ENCODE measurements at regions not wholly inside any gene's neighbourhood (a gene's known extent, or its start where the extent isn't known, plus 50 kb on each side); places are given as distances from the start of the nearest gene placed in this dataset.

GRCh38 chr20:56845546-56846086 lies 216.5 kb downstream of the TFAP2C start:
- TF ChIP-seq, protein P1, sequence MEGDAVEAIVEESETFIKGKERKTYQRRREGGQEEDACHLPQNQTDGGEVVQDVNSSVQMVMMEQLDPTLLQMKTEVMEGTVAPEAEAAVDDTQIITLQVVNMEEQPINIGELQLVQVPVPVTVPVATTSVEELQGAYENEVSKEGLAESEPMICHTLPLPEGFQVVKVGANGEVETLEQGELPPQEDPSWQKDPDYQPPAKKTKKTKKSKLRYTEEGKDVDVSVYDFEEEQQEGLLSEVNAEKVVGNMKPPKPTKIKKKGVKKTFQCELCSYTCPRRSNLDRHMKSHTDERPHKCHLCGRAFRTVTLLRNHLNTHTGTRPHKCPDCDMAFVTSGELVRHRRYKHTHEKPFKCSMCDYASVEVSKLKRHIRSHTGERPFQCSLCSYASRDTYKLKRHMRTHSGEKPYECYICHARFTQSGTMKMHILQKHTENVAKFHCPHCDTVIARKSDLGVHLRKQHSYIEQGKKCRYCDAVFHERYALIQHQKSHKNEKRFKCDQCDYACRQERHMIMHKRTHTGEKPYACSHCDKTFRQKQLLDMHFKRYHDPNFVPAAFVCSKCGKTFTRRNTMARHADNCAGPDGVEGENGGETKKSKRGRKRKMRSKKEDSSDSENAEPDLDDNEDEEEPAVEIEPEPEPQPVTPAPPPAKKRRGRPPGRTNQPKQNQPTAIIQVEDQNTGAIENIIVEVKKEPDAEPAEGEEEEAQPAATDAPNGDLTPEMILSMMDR (IDR thresholded peaks at IDR 0.05), result no peak
- no peak for TF ChIP-seq EZH2 (IDR thresholded peaks at IDR 0.05)
- TF ChIP-seq EZH2phosphoT487 (IDR thresholded peaks at IDR 0.05), result no peak
